Vagina (tissue), 2 donors: ENCODE measurements at regions not wholly inside any gene's neighbourhood (a gene's known extent, or its start where the extent isn't known, plus 50 kb on each side); places are given as distances from the start of the nearest gene placed in this dataset.

Experiments used
- DNase-seq, 2 donors: peaks; one replicate each; pipeline ENCODE4 v3.0.0-alpha.2; 2017; ENCODE audit errors: extremely low spot score in 2 of 2
- H3K27ac ChIP-seq: fragments of 200-600 bp; sonication (generic); one replicate; pipeline ENCODE4 v1.5.1; 2019
- H3K27me3 ChIP-seq: fragments of 200-600 bp; sonication (generic); one replicate; pipeline ENCODE4 v1.5.1; 2019
- H3K36me3 ChIP-seq, 2 donors: fragments of 200-600 bp; sonication (generic); one replicate each; pipeline ENCODE4 v1.5.1; 2017 to 2019
- H3K4me1 ChIP-seq: fragments of 200-600 bp; sonication (generic); one replicate; pipeline ENCODE4 v1.5.1; 2019
- H3K4me3 ChIP-seq, 2 donors: fragments of 200-600 bp; sonication (generic); 1 replicate in 1 of 2; 2 replicates in 1 of 2; pipeline ENCODE4 v1.5.1; 2016 to 2019
- H3K9me3 ChIP-seq: fragments of 200-600 bp; sonication (generic); one replicate; pipeline ENCODE4 v1.5.1; 2019
- CTCF ChIP-seq, 3 experiments: fragments of 450-650 bp in 2 of 3; fragments of 200-600 bp in 1 of 3; sonication (generic) in 1 of 3; IDR thresholded peaks; one replicate each; pipeline ENCODE4 v1.5.1; 2017 to 2019; ENCODE audit warnings: antibody characterized with exemption in 3 of 3, mild to moderate bottlenecking in 2 of 3, moderate library complexity in 2 of 3
- POLR2A ChIP-seq, 2 donors: fragments of 450-650 bp; IDR thresholded peaks; one replicate each; pipeline ENCODE4 v1.6.1; 2017; ENCODE audit warnings: antibody characterized with exemption in 2 of 2, mild to moderate bottlenecking in 2 of 2, moderate library complexity in 2 of 2
- POLR2AphosphoS5 ChIP-seq, 2 donors: sonication (generic); formaldehyde crosslinking; IDR thresholded peaks; one replicate each; pipeline ENCODE4 v1.9.0; 2017; ENCODE audit warnings: antibody characterized with exemption in 2 of 2, mild to moderate bottlenecking in 2 of 2, low read depth in 1 of 2; ENCODE audit not compliant: insufficient read depth in 1 of 2
- intact Hi-C: fragments of 100-400 bp; cut with DNase I; formaldehyde crosslinking; loops from one replicate; pipeline ENCODE4 v1.15.1; 2023

DNA sequence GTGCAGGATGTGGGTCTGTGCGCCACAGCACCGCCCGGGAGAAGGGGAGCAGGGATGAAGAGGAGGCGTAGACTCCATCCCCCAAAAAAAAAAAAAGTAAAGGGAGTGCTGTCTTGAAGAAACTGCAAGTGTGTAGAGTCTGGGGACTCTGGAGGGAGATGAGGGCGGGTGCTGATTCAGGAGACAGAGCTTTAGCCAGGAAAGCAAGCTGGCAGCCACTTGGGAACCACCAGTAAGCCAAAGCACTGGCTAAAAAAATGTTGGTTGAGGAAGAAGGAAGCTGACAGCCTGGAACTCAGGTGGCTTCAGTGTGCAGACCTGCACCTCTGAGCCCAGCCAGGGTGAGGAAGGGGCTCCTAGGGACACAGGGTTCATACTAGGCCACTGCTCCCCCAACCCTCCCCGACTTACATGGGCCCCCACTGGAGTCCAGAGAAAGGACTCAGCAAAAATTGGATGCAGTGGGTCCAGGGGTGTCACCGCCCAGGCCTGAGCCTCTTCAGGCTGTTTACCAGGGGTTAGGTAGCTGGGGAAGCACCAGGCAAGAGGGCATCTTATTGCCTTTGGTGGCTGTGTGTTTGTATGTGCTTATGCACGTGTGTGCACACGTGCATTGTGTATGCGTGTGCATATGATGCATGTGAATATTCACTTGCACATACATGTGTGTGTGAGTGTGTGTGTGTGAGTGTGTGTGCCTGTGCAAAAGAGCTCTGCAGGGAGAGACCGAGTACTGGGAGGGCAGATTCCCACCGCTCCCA, 153.5 kb upstream of the MLN start:
- Histone ChIP-seq H3K27me3 (no peaks in the 10 kb centered on the region), H3K9me3 (no peaks in the 10 kb centered on the region), H3K4me3 (no peak overlapping the region), H3K27ac (no peak overlapping the region), H3K4me1 (peaks cover 4% of the 10 kb centered on the region), H3K36me3 (no peaks in the 10 kb centered on the region)
- intact Hi-C loops: no loop called here
- DNase-seq: no peak
- no peak for TF ChIP-seq CTCF (IDR thresholded peaks at IDR 0.05)
- no peak for TF ChIP-seq POLR2AphosphoS5 (IDR thresholded peaks at IDR 0.05; ENCODE audit: insufficient read depth in 1 of 2, low read depth in 1 of 2)
- no peak for TF ChIP-seq POLR2A (IDR thresholded peaks at IDR 0.05)

DNA sequence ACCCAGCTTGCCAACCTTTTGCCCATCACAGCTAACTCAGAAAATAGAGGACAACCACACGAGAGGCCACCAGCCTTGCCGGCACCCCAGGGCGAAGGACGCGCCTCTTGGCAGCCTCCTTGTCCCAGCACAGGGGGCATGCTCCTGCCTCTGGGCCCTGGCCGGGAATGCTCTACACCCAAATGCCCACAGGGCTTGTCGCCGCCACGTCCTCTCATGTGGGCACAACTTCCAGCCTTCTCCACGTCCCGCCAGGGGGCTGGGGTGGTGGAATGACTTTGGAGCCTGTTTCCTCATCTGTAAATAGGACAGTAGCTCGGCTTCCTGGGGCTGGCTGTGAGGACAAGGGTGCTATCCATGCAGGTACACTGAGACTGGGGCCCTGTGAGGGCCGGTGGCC, 152.4 kb upstream of the MLN start:
- H3K4me3 ChIP-seq: no peak overlapping the region
- intact Hi-C loops: no loop called here
- DNase-seq: no peak
- H3K27me3 ChIP-seq: no peaks in the 10 kb centered on the region
- no peak for TF ChIP-seq POLR2AphosphoS5 (IDR thresholded peaks at IDR 0.05; ENCODE audit: insufficient read depth in 1 of 2, low read depth in 1 of 2)
- no peak for TF ChIP-seq CTCF (IDR thresholded peaks at IDR 0.05)
- no peak for TF ChIP-seq POLR2A (IDR thresholded peaks at IDR 0.05)
- no peaks in the 10 kb centered on the region for H3K9me3 ChIP-seq
- H3K27ac ChIP-seq: no peak overlapping the region
- no peaks in the 10 kb centered on the region for H3K4me1 ChIP-seq
- H3K36me3 ChIP-seq: no peaks in the 10 kb centered on the region

DNA sequence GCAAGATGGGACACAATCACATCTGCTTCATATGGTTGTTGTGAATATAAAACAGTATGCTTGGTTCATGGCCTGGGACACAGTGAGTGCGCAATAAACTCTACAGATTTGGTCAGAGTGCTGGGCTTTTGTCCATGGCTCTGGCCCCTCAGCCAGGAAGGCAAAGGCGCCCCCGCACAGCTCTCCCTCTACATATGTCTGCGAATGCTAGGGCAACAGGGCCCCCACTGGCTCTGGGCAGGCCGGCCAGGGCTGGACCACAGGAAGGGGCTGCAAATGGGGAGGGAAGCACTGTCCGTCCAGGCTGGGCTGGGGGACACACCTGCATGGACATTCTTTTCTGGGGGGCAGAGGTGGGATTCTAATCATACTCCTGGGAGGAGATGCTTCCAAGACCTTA, 151.8 kb upstream of the MLN start:
- Histone ChIP-seq H3K9me3 (no peaks in the 10 kb centered on the region), H3K27ac (no peak overlapping the region), H3K36me3 (no peaks in the 10 kb centered on the region), H3K4me3 (no peak overlapping the region), H3K27me3 (no peaks in the 10 kb centered on the region), H3K4me1 (no peaks in the 10 kb centered on the region)
- DNase-seq: no peak
- intact Hi-C loops: no loop called here
- TF ChIP-seq POLR2A (IDR thresholded peaks at IDR 0.05): no peak
- TF ChIP-seq POLR2AphosphoS5 (IDR thresholded peaks at IDR 0.05; ENCODE audit: insufficient read depth in 1 of 2, low read depth in 1 of 2): no peak
- TF ChIP-seq CTCF (IDR thresholded peaks at IDR 0.05): no peak

GRCh38 chr6:33954453-33954852, 150.7 kb upstream of the MLN start:
- Histone ChIP-seq H3K4me1 (no peaks in the 10 kb centered on the region), H3K4me3 (no peak overlapping the region), H3K9me3 (no peaks in the 10 kb centered on the region), H3K36me3 (no peaks in the 10 kb centered on the region), H3K27ac (no peak overlapping the region), H3K27me3 (no peaks in the 10 kb centered on the region)
- TF ChIP-seq POLR2AphosphoS5 (IDR thresholded peaks at IDR 0.05; ENCODE audit: insufficient read depth in 1 of 2, low read depth in 1 of 2): no peak
- no peak for TF ChIP-seq CTCF (IDR thresholded peaks at IDR 0.05)
- no peak for TF ChIP-seq POLR2A (IDR thresholded peaks at IDR 0.05)
- DNase-seq: no peak
- intact Hi-C loops: no loop called here

DNA sequence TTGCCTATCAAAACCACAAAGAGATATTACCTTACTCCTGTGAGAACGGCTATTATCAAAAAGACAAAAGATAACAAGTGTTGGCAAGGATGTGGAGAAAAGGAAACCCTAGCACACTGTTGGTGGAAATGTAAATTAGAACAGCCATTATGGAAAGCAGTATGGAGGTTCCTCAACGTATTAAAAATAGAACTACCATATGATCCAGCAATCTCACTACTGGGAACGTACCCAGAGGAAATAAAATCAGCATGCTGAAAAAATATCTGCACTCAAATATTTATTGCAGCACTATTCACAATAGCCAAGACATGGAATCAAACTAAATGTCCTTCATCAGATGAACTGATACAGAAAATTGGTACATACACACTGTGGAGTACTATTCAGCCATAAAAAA, 149.4 kb upstream of the MLN start:
- intact Hi-C loops: no loop called here
- Histone ChIP-seq H3K4me1 (no peaks in the 10 kb centered on the region), H3K9me3 (no peaks in the 10 kb centered on the region), H3K36me3 (no peaks in the 10 kb centered on the region), H3K27ac (no peak overlapping the region), H3K4me3 (no peak overlapping the region), H3K27me3 (no peaks in the 10 kb centered on the region)
- no peak for DNase-seq
- TF ChIP-seq POLR2AphosphoS5 (IDR thresholded peaks at IDR 0.05; ENCODE audit: insufficient read depth in 1 of 2, low read depth in 1 of 2) (no peak), POLR2A (IDR thresholded peaks at IDR 0.05) (no peak), CTCF (IDR thresholded peaks at IDR 0.05) (no peak)
